Heart right ventricle (tissue), 16 donors: ENCODE measurements at regions not wholly inside any gene's neighbourhood (a gene's known extent, or its start where the extent isn't known, plus 50 kb on each side); places are given as distances from the start of the nearest gene placed in this dataset.
A peak's percentile ranks its signal among the peaks of the same experiment; 100 is the strongest.

ENCODE experiments used
- ATAC-seq, 8 donors: fragments of 200-7000 bp; cut with Tn5 transposase; one replicate each; pipeline ENCODE4 v1.9.1; 2020; ENCODE audit warnings: mild to moderate bottlenecking in 8 of 8, moderate library complexity in 8 of 8, moderate number of reproducible peaks in 1 of 8
- DNase-seq, 2 donors: peaks; one replicate each; pipeline ENCODE4 v3.0.0-alpha.2; 2020
- H3K27ac ChIP-seq, 10 donors: fragments of 200-600 bp; sonication (generic) in 2 of 10; one replicate each; pipeline versions ENCODE4 v1.5.0 to v1.8.0; 2020 to 2022; ENCODE audit warnings: mild to moderate bottlenecking in 3 of 10
- H3K27me3 ChIP-seq, 7 donors: fragments of 200-600 bp; one replicate each; pipeline ENCODE4 v1.8.0; 2021 to 2022; ENCODE audit warnings: mild to moderate bottlenecking in 2 of 7
- H3K36me3 ChIP-seq, 9 donors: fragments of 200-600 bp; sonication (generic) in 1 of 9; one replicate each; pipeline versions ENCODE4 v1.5.0 to v1.8.0; 2020 to 2022; ENCODE audit warnings: mild to moderate bottlenecking in 2 of 9
- H3K4me1 ChIP-seq, 9 donors: fragments of 200-600 bp; sonication (generic) in 1 of 9; one replicate each; pipeline versions ENCODE4 v1.5.0 to v1.8.0; 2020 to 2022; ENCODE audit warnings: mild to moderate bottlenecking in 4 of 9
- H3K4me3 ChIP-seq, 10 donors: fragments of 200-600 bp; sonication (generic) in 2 of 10; one replicate each; pipeline versions ENCODE4 v1.5.0 to v1.8.0; 2020 to 2022; ENCODE audit warnings: mild to moderate bottlenecking in 7 of 10, moderate library complexity in 2 of 10
- H3K9me3 ChIP-seq, 11 donors: fragments of 200-600 bp in 10 of 11; sonication (generic) in 2 of 11; one replicate each; pipeline versions ENCODE4 v1.5.0 to v1.8.0; 2013 to 2022; ENCODE audit warnings: mild to moderate bottlenecking in 2 of 11, control low read depth in 1 of 11, moderate library complexity in 1 of 11
- CTCF ChIP-seq, 9 donors: fragments of 200-600 bp; sonication (generic) in 2 of 9; IDR thresholded peaks; one replicate each; pipeline versions ENCODE4 v1.5.0 to v1.8.0; 2021 to 2022; ENCODE audit warnings: antibody characterized with exemption in 9 of 9, mild to moderate bottlenecking in 5 of 9, moderate library complexity in 1 of 9
- WGBS, 2 donors: extraction: QIAGEN DNeasy Blood & Tissue Kit; methylation state at CpG; one replicate each; pipeline ENCODE4 v1.1.7; 2013; ENCODE audit warnings: inconsistent platforms in 1 of 2; 5-methylcytosine and 5-hydroxymethylcytosine counted together
- intact Hi-C, 10 donors: fragments of 100-400 bp; cut with DNase I; formaldehyde crosslinking; loops; one replicate each; pipeline versions ENCODE4 v1.11.1 to v1.14.2; 2022
- donor health status: Arrhythmogenic right ventricular cardiomyopathy.
- donor health status: ischemic (EF 13 %, LVEDD 7.1; RV severe dilation, severe dysfunction).
- donor health status: healthy with polysubstance abuse.
- donor health status: DM: no; HTN: yes; CAD: no.
- donor health status: DM: no; HTN: no; CAD: no.
- donor health status: ischemic (EF 25% LVEDD 6.9; RV normal size, moderate dysfunction).
- donor health status: ischemic (EF 25% LVEDD 5.7; RV mildly dilated, moderate dysfunction).
- donor health status: healthy.
- donor health status: DM: yes; HTN: yes; CAD: no.
- donor health status: Ischemic cardiomyopathy.
- donor health status: ischemic (EF 35%, LVEDD 5.7; RV mildly dilated, moderate dysfunction).
- donor health status: nonischemic (EF 11% LVEDD 7.7; RV severe dilation, severe dysfunction).
- donor health status: DM: yes; HTN: yes; CAD: no.
- donor health status: PGD.
- donor health status: ischemic (EF 29% LVEDD 5.4; RV normal size, mild dysfunction).
- donor health status: nonischemic (EF 23%, LVEDD 6.1; RV moderate dilation, normal function).

GRCh38 chr10:21055339-21056135 is 158.4 kb upstream of the NEBL start:
- DNase-seq (no peak), ATAC-seq (peak in 1 of 8 donors; percentile 11)
- Histone ChIP-seq H3K36me3 (no peaks in the 10 kb centered on the region), H3K4me3 (no peak overlapping the region), H3K27me3 (no peaks in the 10 kb centered on the region), H3K9me3 (peaks cover 0 to 41% (median 16%) of the 10 kb centered on the region in 11 donors), H3K4me1 (peaks cover 0 to 13% (median 0%) of the 10 kb centered on the region in 9 donors), H3K27ac (no peak overlapping the region)
- 69 to 81% methylated on average over 12 of the region's 12 CpGs for WGBS, 2 donors
- intact Hi-C loops: loop anchor here in 1 of 10 donors (10.0 kb wide), 1 partner anchor 151 kb away; no protein-coding TSS in a partner anchor
- no peak for TF ChIP-seq CTCF (IDR thresholded peaks at IDR 0.05)

- Histone ChIP-seq H3K36me3 (no peaks in the 10 kb centered on the region), H3K9me3 (peaks cover 0 to 29% (median 13%) of the 10 kb centered on the region in 11 donors), H3K4me1 (peaks cover 0 to 13% (median 0%) of the 10 kb centered on the region in 9 donors), H3K27ac (no peak overlapping the region), H3K4me3 (no peak overlapping the region), H3K27me3 (no peaks in the 10 kb centered on the region)
- WGBS, 2 donors: 86% methylated on average over 9 of the region's 9 CpGs
- TF ChIP-seq CTCF (IDR thresholded peaks at IDR 0.05): no peak
- ATAC-seq (no peak), DNase-seq (no peak)
- intact Hi-C loops: loop anchor here in 1 of 10 donors (10.0 kb wide), 1 partner anchor 149 kb away; no protein-coding TSS in a partner anchor
Measured at GRCh38 chr10:21053953-21054690, 157.0 kb upstream of the NEBL start.

- ATAC-seq (no peak), DNase-seq (no peak)
- Histone ChIP-seq H3K27ac (no peak overlapping the region), H3K27me3 (no peaks in the 10 kb centered on the region), H3K9me3 (peaks cover 0 to 15% (median 8%) of the 10 kb centered on the region in 11 donors), H3K4me1 (peaks cover 0 to 7% (median 0%) of the 10 kb centered on the region in 9 donors), H3K36me3 (no peaks in the 10 kb centered on the region), H3K4me3 (no peak overlapping the region)
- intact Hi-C loops: loop anchor here in 1 of 10 donors (10.0 kb wide), 1 partner anchor 148 kb away; no protein-coding TSS in a partner anchor
- WGBS, 2 donors: 85 to 94% methylated on average over 4 of the region's 4 CpGs
- TF ChIP-seq CTCF (IDR thresholded peaks at IDR 0.05): no peak
Measured at GRCh38 chr10:21052709-21053104, 155.6 kb upstream of the NEBL start.

- intact Hi-C loops: loop anchor here in 1 of 10 donors (10.0 kb wide), 1 partner anchor 147 kb away; no protein-coding TSS in a partner anchor
- Histone ChIP-seq H3K4me1 (peaks cover 0 to 3% (median 0%) of the 10 kb centered on the region in 9 donors), H3K9me3 (peaks cover 0 to 15% (median 8%) of the 10 kb centered on the region in 11 donors), H3K27ac (no peak overlapping the region), H3K27me3 (no peaks in the 10 kb centered on the region), H3K36me3 (no peaks in the 10 kb centered on the region), H3K4me3 (no peak overlapping the region)
- ATAC-seq (no peak), DNase-seq (no peak)
- WGBS, 2 donors: 79 to 80% methylated on average over 5 of the region's 5 CpGs
- TF ChIP-seq CTCF (IDR thresholded peaks at IDR 0.05): no peak
Measured at GRCh38 chr10:21052072-21052708, 155.1 kb upstream of the NEBL start.
